G401.6 (cell line): ENCODE measurements at regions not wholly inside any gene's neighbourhood (a gene's known extent, or its start where the extent isn't known, plus 50 kb on each side); places are given as distances from the start of the nearest gene placed in this dataset.

Source experiments
- FAIRE-seq: peaks from 2 replicates; lab custom pipeline; 2012; peaks lifted over from hg19 to GRCh38; lab: Jason Lieb, UNC

DNA sequence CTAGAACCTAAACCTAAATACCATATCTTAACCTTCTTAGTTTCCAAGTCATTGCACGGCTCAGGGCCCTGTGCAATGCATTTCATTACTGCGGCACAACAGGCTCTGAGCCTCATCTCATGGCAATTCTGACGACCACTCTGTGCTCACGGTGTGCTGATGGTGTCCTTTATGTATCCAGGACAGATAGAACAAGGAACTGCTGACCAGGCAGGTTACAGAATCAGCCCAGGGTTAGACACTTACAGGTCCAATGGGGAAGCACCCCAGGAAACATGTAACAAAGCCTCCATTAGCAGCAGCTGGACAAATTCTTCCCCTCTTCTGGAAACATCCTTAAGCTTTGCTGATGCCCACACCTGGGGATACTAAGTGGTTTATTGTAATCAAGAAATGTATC is 91.9 kb upstream of the NSMCE3 start:
- no peak for FAIRE-seq

- FAIRE-seq: no peak
These were observed 90.5 kb upstream of the NSMCE3 start for GRCh38 chr15:29360152-29360551.

- no peak for FAIRE-seq
These were observed 87.2 kb upstream of the NSMCE3 start for GRCh38 chr15:29356786-29357185.

GRCh38 chr15:29355477-29355876 is 85.9 kb upstream of the NSMCE3 start:
- no peak for FAIRE-seq

- no peak for FAIRE-seq
These were observed 82.8 kb upstream of the NSMCE3 start for GRCh38 chr15:29352402-29352801.

GRCh38 chr15:29349196-29349595 is 79.6 kb upstream of the NSMCE3 start:
- no peak for FAIRE-seq

DNA sequence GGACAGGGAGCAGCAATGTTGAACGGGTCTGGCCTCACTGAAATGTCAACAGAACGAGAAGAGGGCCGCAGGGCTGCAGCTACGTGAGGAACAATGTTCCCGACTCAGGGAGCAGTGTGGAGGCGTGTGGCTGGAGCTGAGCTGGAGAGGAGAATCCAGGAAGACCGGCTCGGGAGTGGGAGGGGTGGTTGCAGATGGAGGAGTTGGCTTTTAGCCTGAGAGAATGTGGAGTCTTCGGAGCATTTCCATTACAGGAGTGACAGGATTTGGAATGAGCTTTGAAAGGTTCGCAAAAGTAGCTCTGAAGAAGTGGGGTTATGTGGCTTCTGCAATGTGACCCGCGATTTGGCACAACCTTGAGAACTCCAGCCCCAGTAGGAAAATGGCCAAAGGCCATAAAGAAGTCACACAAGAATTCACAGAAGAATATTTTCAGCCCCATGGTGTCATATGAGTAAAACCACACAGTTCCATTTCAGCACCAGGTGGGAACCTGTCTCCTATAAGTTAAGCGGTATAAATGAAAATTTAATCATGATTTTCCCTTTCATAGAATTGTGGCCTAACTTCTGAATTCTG is 78.8 kb upstream of the NSMCE3 start:
- FAIRE-seq: no peak

- no peak for FAIRE-seq
These were observed 77.4 kb upstream of the NSMCE3 start for GRCh38 chr15:29346998-29347397.

GRCh38 chr15:29345549-29346525 is 76.2 kb upstream of the NSMCE3 start:
- no peak for FAIRE-seq

DNA sequence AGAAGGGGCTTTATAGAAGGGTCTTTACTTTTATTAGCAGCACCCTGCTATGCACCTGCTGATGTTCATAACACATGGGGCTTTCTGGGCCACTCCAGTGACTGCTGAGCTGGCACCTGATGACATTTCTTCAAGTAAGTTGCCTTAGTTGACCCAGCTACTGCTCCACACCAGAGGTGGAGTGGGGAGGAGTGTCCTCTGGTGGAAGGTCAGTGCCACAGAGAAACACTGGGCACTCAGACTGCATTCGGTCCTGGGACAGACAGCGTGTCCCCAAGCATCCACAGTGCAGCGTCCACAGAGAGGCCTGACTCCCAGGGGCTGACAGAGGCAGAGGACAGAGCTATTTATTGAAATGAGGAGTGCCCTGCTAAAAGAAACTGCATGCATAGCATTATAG is 74.9 kb upstream of the NSMCE3 start:
- FAIRE-seq: no peak

DNA sequence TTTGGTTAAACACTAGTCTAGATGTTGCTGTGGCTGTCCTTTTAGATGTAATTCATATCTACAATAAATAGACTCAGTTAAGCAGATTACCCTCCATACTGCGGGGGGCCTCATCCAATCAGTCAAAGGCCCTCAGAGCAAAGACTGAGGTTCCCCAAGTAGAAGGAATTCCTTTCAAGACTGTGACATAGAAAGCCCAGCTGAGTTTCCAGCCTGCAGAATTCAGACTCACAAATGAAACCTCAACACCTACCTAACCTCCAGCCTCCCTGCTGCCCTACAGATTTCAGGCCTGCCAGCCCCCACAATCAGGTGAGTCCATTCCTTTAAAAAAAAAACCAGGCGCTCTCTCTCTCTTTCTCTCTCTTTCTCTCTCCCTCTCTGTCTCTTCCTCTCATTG is 73.6 kb upstream of the NSMCE3 start:
- FAIRE-seq: no peak

DNA sequence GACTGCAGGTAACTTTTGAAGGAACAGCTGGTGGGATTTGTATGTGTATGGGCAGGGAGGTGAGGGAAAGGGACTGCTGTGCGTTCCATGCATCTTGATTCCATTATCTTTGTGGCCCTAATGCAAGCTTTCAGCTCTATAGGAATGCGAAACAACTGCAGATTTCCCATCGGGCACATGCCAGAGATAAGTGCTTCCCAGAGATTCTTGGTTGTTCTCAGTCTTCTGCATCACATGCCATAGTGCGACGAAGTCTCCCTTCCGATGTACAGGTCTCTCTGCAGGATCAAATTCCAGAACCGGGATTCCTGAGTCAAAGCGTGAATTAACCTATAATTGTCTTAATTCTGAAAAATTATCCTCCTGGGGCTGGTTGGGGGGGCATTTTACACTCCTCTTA is 72.6 kb upstream of the NSMCE3 start:
- no peak for FAIRE-seq

- no peak for FAIRE-seq
These were observed 67.7 kb upstream of the NSMCE3 start for GRCh38 chr15:29337156-29337959.

GRCh38 chr15:29334544-29334943 is 64.9 kb upstream of the NSMCE3 start:
- no peak for FAIRE-seq

- FAIRE-seq: no peak
These were observed 63.6 kb upstream of the NSMCE3 start for GRCh38 chr15:29333261-29333660.

GRCh38 chr15:29331669-29332068 is 62.0 kb upstream of the NSMCE3 start:
- no peak for FAIRE-seq

- FAIRE-seq: no peak
These were observed 61.4 kb upstream of the NSMCE3 start for GRCh38 chr15:29331071-29331470.

- no peak for FAIRE-seq
These were observed 55.1 kb upstream of the NSMCE3 start for GRCh38 chr15:29324746-29325145.

- FAIRE-seq: no peak
These were observed 53.9 kb upstream of the NSMCE3 start for GRCh38 chr15:29323557-29323956.

DNA sequence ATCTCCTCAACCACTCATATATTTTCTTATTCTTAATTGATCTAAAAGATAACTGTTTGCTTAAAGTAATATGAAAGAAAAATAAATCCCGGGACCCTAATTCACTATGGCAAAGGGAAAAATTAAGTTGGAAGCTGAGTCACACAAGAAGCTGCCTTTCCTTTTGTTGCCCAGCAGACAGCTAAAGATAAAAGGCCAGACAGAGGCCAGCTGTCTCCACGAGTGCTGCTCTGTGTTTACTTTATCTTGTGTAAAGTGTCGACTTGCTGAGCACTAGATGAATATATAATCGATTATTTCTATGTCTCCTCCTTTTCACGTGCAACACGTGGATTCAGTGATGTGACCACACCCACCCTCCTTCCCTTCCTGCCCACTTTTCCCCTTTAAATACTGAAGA is 52.8 kb upstream of the NSMCE3 start:
- FAIRE-seq: no peak

DNA sequence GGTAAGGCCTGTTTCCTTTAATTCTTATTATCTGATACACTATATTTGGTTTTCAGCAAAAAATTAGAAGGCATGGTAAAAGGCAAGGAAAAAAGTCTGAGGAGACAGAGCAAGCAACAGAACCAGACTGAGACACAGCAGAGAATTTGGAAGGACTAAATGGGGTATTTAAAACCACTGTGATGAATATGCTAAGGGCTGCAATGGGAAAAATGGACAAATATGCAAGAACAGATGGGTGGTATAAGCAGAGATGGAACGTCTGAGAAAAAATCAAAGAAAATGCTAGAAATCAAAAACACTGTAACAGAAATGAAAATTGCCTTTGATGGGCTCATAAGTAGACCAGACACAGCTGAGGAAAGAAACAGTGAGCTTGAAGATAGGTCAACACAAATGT is 50.8 kb upstream of the NSMCE3 start:
- FAIRE-seq: no peak

GRCh38 chr15:29319823-29320222 is 50.2 kb upstream of the NSMCE3 start:
- FAIRE-seq: no peak
